ENCODE measurements at regions not wholly inside any gene's neighbourhood (a gene's known extent, or its start where the extent isn't known, plus 50 kb on each side); places are given as distances from the start of the nearest gene placed in this dataset.

- no peak for DNase-seq
These were observed 275.4 kb downstream of the FOXA2 start for GRCh38 chr20:22308934-22309333.

DNA sequence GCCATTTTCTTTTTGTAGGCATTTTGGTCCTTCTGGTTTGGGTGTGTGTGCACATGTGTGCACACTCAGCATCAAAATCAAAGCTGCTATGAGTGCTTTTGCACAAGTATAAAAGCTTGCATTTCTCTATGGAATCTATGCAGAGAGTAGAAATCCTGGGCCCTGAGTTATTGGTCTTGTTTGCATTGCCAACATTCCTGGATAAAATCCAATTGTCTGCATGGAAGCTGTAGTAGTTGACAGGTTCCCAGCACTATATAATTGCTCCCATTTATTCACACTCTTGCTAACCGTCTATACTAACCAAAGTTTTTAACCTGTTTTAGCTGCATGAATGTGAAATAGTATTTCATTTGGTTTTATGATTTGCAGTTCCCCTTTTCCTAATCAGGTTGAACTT lies 277.0 kb downstream of the FOXA2 start:
- no peak for DNase-seq

GRCh38 chr20:22305381-22305780 lies 279.0 kb downstream of the FOXA2 start:
- DNase-seq = no peak

GRCh38 chr20:22303523-22303922 lies 280.8 kb downstream of the FOXA2 start:
- no peak for DNase-seq

- no peak for DNase-seq
These were observed 282.3 kb downstream of the FOXA2 start for GRCh38 chr20:22302039-22302438.

DNA sequence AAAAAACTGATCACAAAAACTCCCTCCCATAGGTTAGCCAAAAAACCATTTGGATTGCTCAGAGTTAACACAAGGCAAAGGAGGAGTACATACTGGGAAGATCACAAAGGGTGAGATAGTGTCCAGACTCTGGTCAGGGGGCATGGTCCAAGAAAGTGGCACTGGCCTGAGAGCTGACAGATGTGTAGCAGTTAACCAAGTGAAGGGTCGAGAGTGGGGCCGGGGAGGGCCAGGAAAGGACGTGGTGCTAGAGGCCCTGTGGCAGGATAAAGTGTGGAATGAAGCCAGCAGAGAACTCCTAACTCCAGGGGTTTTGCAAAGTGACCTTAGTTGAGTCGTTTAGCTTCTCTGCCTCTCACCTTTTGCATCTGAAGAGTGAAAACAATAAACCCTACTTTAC lies 290.5 kb downstream of the FOXA2 start:
- DNase-seq = no peak

DNA sequence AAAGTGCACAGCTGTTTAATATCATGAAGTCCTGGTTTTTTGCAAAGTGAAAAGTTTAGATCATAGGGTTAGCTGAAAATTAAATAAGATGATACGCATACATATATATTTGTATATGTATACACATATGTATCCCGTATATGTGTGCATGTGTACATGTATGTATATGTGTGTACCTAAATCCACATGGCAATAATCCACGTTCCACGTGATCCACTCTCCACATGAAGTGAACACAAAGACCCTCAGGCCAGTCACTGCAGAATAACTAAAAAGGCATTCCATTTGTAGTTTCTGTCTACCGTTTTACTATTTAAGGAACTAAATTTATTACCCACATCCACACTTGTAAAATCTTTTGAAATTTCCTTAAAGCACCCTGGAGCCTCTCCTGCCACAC lies 294.9 kb downstream of the FOXA2 start:
- no peak for DNase-seq

DNA sequence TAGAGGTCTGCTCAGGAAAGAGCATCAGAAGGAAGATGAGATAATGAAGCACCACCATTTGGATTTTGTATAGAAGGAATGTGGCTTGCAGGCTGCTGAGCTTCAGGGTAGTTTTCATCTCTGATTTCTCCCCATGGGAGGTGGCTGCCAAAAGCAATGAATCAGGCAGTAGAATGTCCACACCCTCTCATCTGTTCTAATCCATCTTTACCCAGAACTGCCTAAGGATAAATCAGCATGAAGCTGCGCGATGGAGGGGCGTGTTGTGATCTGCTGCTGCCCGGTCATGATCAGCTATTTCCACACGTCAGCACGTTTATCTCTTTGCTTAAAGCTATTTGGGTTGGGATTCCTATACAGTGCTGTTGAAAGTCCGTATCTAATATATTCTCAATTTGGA lies 295.4 kb downstream of the FOXA2 start:
- no peak for DNase-seq

DNA sequence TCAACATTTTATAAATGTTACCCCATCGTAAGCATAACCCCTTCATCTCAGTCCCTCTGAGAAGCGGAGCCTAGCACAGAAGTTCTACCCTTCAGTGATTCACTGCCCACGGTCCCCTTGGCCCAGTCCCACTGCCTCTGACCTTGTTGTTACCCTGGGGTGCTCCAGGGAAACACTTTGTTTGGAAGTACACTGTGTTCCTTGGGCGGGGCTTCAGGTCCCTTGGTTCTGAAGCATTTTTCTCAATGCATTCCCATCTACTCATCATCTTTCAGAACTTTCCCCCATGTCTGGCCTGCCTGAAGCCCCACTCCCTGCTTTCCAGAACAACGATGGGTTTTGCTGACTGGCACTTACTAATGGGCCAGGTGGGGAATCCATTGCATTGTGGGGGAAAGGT lies 296.2 kb downstream of the FOXA2 start:
- DNase-seq = no peak

- DNase-seq = no peak
These were observed 298.8 kb downstream of the FOXA2 start for GRCh38 chr20:22285555-22285954.

- no peak for DNase-seq
These were observed 301.7 kb downstream of the FOXA2 start for GRCh38 chr20:22282696-22283095.

GRCh38 chr20:22274330-22274729 lies 310.0 kb downstream of the FOXA2 start:
- no peak for DNase-seq

DNA sequence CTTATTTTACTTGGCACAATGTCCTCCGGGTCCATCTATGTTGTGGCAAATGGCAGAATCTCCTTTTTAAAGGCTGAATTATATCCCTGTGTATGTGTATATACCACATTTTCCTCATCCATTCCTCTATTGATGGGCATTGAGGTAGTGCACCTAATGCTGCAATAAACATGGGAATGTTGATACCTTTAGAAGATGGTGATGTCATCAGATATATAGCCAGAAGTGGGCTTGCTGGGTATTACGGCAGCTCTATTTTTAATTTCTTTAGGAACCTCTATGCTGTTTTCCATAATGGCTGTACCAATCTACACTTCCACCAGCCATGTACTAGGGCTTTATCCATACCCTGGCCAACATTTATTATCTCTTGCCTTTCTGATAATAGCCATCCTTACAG lies 315.7 kb downstream of the FOXA2 start:
- no peak for DNase-seq

- DNase-seq = no peak
These were observed 319.5 kb downstream of the FOXA2 start for GRCh38 chr20:22264917-22265316.

- DNase-seq = no peak
These were observed 323.9 kb downstream of the FOXA2 start for GRCh38 chr20:22260506-22260905.

- no peak for DNase-seq
These were observed 326.5 kb downstream of the FOXA2 start for GRCh38 chr20:22257912-22258311.

GRCh38 chr20:22248051-22248667 lies 336.2 kb downstream of the FOXA2 start:
- DNase-seq = peak in 1 of 2 donors; percentile 9

GRCh38 chr20:22245139-22245538 lies 339.2 kb downstream of the FOXA2 start:
- no peak for DNase-seq

- DNase-seq = no peak
These were observed 341.3 kb downstream of the FOXA2 start for GRCh38 chr20:22243067-22243466.

GRCh38 chr20:22241609-22242008 lies 342.8 kb downstream of the FOXA2 start:
- DNase-seq = no peak

- no peak for DNase-seq
These were observed 351.4 kb downstream of the FOXA2 start for GRCh38 chr20:22232923-22233322.

DNA sequence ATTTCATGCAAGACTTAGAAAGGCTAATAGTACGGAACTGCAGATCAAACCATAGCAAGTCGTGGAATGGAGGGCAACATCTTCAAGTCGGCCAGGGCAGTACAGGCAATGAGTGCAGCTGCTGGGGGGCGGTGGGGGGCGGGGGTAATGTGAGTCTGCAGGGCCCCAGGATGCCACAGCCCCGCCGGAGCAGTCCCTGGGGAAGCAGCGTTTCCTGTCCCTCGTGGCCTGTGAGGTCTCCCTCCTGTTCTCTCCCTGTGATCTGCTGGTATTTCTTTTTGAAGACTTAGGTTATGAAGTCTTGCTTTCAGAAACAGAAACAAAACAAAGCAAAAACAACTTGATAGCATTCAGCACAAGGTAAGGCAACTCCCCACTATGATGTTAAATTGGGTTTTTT lies 351.9 kb downstream of the FOXA2 start:
- no peak for DNase-seq

- no peak for DNase-seq
These were observed 357.3 kb downstream of the FOXA2 start for GRCh38 chr20:22226849-22227700.

GRCh38 chr20:22223236-22223635 lies 361.1 kb downstream of the FOXA2 start:
- no peak for DNase-seq

Measured in inflammatory macrophage (primary cell).